Thyroid gland (tissue), 4 donors: ENCODE measurements at regions not wholly inside any gene's neighbourhood (a gene's known extent, or its start where the extent isn't known, plus 50 kb on each side); places are given as distances from the start of the nearest gene placed in this dataset.

ENCODE experiments used
- POLR2A ChIP-seq, 2 donors: fragments of 450-650 bp; IDR thresholded peaks; one replicate each; pipeline ENCODE4 v1.6.1; 2017; ENCODE audit warnings: antibody characterized with exemption in 2 of 2, mild to moderate bottlenecking in 2 of 2, moderate library complexity in 1 of 2
- TF ChIP-seq, protein P1 (sequence below), 6 experiments: fragments of 200-600 bp in 3 of 6; fragments of 450-650 bp in 3 of 6; sonication (generic) in 3 of 6; IDR thresholded peaks; one replicate each; pipeline ENCODE4 v1.5.1; 2016 to 2019; ENCODE audit warnings: antibody characterized with exemption in 6 of 6, mild to moderate bottlenecking in 2 of 6, inconsistent platforms in 1 of 6, moderate library complexity in 1 of 6

DNA sequence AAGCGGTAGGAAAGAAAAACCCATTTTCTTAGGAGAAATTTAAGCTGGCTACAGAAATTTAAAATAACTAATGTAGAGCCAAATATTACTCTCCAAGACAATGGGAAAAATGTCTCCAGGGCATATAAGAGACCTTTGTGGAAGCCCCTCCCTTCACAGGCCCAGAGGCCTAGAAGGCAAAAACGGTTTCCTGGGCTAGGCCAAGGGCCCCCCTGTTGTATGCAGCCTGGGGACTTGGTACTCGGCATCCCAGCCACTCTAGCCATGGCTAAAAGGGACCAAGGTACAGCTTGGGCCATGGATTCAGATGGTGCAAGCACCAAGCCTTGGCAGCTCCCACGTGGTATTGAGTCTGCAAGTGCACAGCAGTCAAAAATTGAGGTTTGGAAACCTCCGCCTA lies 90.1 kb downstream of the CGGBP1 start:
- TF ChIP-seq, protein P1, sequence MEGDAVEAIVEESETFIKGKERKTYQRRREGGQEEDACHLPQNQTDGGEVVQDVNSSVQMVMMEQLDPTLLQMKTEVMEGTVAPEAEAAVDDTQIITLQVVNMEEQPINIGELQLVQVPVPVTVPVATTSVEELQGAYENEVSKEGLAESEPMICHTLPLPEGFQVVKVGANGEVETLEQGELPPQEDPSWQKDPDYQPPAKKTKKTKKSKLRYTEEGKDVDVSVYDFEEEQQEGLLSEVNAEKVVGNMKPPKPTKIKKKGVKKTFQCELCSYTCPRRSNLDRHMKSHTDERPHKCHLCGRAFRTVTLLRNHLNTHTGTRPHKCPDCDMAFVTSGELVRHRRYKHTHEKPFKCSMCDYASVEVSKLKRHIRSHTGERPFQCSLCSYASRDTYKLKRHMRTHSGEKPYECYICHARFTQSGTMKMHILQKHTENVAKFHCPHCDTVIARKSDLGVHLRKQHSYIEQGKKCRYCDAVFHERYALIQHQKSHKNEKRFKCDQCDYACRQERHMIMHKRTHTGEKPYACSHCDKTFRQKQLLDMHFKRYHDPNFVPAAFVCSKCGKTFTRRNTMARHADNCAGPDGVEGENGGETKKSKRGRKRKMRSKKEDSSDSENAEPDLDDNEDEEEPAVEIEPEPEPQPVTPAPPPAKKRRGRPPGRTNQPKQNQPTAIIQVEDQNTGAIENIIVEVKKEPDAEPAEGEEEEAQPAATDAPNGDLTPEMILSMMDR (IDR thresholded peaks at IDR 0.05), result no peak
- no peak for TF ChIP-seq POLR2A (IDR thresholded peaks at IDR 0.05)
